HEK293T (cell line): ENCODE measurements at regions not wholly inside any gene's neighbourhood (a gene's known extent, or its start where the extent isn't known, plus 50 kb on each side); places are given as distances from the start of the nearest gene placed in this dataset.

Experiments used
- ARNT ChIP-seq: fragments of 450-650 bp; IDR thresholded peaks from 2 replicates; pipeline ENCODE4 v1.6.1; 2017; ENCODE audit warnings: mild to moderate bottlenecking
- BHLHE40 ChIP-seq: fragments of 450-650 bp; IDR thresholded peaks from 2 replicates; pipeline ENCODE4 v1.6.1; 2016; ENCODE audit warnings: mild to moderate bottlenecking, moderate library complexity, borderline replicate concordance
- ELF4 ChIP-seq: fragments of 450-650 bp; IDR thresholded peaks from 2 replicates; pipeline ENCODE4 v1.6.1; 2017; ENCODE audit warnings: antibody characterized with exemption
- FOXK2 ChIP-seq: fragments of 450-650 bp; IDR thresholded peaks from 2 replicates; pipeline ENCODE4 v1.6.1; 2016; ENCODE audit warnings: mild to moderate bottlenecking
- FOXM1 ChIP-seq: fragments of 450-650 bp; IDR thresholded peaks from 2 replicates; pipeline ENCODE4 v1.6.1; 2017; ENCODE audit warnings: mild to moderate bottlenecking, borderline replicate concordance
- HDGF ChIP-seq: fragments of 450-650 bp; IDR thresholded peaks from 2 replicates; pipeline ENCODE4 v1.6.1; 2017; ENCODE audit warnings: antibody characterized with exemption, borderline replicate concordance
- L3MBTL2 ChIP-seq: fragments of 450-650 bp; conservative IDR thresholded peaks from 2 replicates; pipeline ENCODE4 v1.6.1; 2016; ENCODE audit warnings: mild to moderate bottlenecking
- LEF1 ChIP-seq: fragments of 450-650 bp; IDR thresholded peaks from 2 replicates; pipeline ENCODE4 v1.6.1; 2017; ENCODE audit warnings: mild to moderate bottlenecking, borderline replicate concordance
- NFRKB ChIP-seq: fragments of 450-650 bp; IDR thresholded peaks from 2 replicates; pipeline ENCODE4 v1.6.1; 2016; ENCODE audit warnings: mild to moderate bottlenecking, moderate library complexity
- PKNOX1 ChIP-seq: fragments of 450-650 bp; IDR thresholded peaks from 2 replicates; pipeline ENCODE4 v1.6.1; 2016
- SP1 ChIP-seq: fragments of 450-650 bp; IDR thresholded peaks from 2 replicates; pipeline ENCODE4 v1.6.1; 2017
- SUZ12 ChIP-seq: fragments of 450-650 bp; IDR thresholded peaks from 2 replicates; pipeline ENCODE4 v1.6.1; 2016; ENCODE audit warnings: mild to moderate bottlenecking
- TARDBP ChIP-seq: fragments of 450-650 bp; IDR thresholded peaks from 2 replicates; pipeline ENCODE4 v1.6.1; 2016
- ZNF384 ChIP-seq: fragments of 450-650 bp; IDR thresholded peaks from 2 replicates; pipeline ENCODE4 v1.6.1; 2016

GRCh38 chr11:86153439-86153838, 84.6 kb upstream of the PICALM start:
- TF ChIP-seq FOXM1, result no peak
- TF ChIP-seq TARDBP, result no peak
- TF ChIP-seq SP1, result no peak
- TF ChIP-seq NFRKB, result no peak
- no peak for TF ChIP-seq PKNOX1
- no peak for TF ChIP-seq FOXK2
- no peak for TF ChIP-seq BHLHE40
- no peak for TF ChIP-seq ELF4
- TF ChIP-seq SUZ12, result no peak
- TF ChIP-seq HDGF, result no peak
- TF ChIP-seq ARNT, result no peak
- TF ChIP-seq LEF1, result no peak
- no peak for TF ChIP-seq ZNF384
- TF ChIP-seq L3MBTL2, result no peak
